8988T (cell line): ENCODE measurements at regions not wholly inside any gene's neighbourhood (a gene's known extent, or its start where the extent isn't known, plus 50 kb on each side); places are given as distances from the start of the nearest gene placed in this dataset.
"Not testable (repeated sequence)": the region's sequence is repeated elsewhere in the genome, so short reads cannot be mapped to it uniquely, and the experiment has no call there.

Experiments
- DNase-seq: peaks from one replicate; pipeline ENCODE4 v3.0.0; 2011

DNA sequence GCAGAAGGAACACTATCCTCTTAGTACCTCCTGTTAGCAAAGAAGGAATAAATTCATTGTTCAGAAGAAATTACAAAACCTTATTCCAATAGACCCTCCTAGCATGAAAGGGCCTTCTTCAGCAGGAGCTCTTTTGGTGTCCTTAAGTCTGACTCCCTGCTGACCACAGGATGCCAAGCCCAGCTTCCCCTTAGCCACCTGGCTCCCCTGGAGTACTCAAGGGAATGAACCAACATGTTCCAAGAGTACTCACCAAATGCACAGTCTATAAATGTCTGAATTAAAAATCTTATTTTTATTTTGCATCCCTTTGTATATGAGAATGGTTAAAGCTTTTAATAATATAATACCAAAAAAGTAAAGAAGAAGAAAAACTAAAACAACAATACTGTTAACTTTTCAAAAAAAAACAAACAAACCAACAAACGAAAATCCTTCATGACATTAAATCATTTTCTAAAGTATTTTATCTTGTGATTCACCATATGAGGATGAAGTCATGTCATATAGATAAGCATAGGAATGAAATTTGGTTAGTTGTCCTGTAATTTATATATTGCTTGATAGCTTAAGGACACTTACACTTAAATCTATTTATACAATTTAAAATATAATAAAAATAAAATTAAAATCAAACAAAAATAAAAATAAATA is 1355.1 kb downstream of the HACE1 start:
- DNase-seq: no peak

DNA sequence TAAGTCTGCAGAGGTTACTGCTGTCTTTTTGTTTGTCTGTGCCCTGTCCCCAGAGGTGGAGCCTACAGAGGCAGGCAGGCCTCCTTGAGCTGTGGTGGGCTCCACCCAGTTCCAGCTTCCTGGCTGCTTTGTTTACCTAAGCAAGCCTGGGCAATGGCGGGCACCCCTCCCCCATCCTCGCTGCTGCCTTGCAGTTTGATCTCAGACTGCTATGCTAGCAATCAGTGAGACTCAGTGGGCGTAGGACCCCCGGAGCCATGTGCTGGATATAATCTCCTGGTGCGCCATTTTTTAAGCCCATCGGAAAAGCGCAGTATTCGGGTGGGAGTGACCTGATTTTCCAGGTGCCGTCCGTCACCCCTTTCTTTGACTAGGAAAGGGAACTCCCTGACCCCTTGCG is 1363.1 kb downstream of the HACE1 start:
- DNase-seq: not testable (repeated sequence)

- DNase-seq: no peak
These were observed 1403.1 kb downstream of the HACE1 start for GRCh38 chr6:103456652-103457051.

- DNase-seq: no peak
These were observed 1404.4 kb downstream of the HACE1 start for GRCh38 chr6:103455275-103455674.

- no peak for DNase-seq
These were observed 1450.2 kb downstream of the HACE1 start for GRCh38 chr6:103409475-103409874.

GRCh38 chr6:103405321-103405720 is 1454.4 kb downstream of the HACE1 start:
- no peak for DNase-seq

DNA sequence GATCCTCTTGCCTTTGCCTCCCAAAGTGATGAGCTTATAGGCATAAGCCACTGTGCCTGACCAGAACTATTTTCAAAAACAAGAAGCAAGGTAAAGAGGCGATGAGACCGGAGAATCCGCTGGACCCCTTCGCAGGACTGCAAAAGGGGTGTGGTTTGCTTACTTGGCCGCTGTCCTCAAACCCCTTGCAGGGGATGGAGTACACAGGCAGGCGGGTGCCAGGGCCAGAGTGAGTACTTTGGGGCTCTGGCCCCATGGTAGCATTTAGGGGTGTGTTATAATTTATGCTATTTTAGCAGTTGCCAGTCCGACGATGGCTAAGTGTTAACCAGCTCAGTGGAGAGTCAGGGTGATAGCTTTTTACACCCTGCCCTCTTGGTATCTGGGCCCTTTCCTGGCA is 1454.9 kb downstream of the HACE1 start:
- DNase-seq: no peak

DNA sequence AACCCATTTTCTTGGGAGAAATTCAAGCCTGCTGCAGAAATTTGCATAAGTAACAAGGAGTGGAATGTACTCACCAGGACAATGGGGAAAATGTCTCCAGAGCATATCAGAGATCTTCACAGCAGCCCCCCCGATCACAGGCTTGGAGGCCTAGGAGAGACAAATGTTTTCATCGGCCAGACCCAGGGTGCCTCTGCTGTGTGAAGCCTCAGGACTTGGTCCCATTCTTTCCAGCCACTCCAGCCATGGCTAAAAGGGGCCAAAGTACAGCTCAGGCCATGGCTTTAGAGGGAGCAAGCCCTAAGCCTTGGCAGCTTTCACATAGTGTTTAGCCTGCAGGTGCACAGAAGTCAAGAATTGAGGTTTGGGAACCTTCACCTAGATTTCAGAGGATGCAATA is 1463.0 kb downstream of the HACE1 start:
- DNase-seq: no peak

DNA sequence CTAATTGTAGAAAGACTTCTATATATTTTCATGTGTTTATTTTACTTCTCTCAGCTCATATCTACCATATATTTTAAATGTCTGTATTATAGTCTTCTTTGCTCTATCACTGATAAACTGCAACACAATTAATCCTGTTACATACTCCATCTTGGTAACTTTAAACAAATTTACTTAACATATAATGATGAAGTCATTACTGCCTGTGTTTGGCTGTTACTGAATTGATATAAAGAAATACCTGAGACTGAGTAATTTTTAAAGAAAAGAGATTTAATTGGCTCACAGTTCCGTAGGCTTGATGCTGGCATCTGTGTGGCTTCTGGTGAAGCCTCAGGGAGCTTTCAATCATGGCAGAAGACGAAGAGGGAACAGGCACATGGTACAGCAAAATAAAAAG is 1480.4 kb downstream of the HACE1 start:
- no peak for DNase-seq

- no peak for DNase-seq
These were observed 1492.5 kb downstream of the HACE1 start for GRCh38 chr6:103367212-103367611.

- no peak for DNase-seq
These were observed 1503.2 kb downstream of the HACE1 start for GRCh38 chr6:103356531-103356930.

DNA sequence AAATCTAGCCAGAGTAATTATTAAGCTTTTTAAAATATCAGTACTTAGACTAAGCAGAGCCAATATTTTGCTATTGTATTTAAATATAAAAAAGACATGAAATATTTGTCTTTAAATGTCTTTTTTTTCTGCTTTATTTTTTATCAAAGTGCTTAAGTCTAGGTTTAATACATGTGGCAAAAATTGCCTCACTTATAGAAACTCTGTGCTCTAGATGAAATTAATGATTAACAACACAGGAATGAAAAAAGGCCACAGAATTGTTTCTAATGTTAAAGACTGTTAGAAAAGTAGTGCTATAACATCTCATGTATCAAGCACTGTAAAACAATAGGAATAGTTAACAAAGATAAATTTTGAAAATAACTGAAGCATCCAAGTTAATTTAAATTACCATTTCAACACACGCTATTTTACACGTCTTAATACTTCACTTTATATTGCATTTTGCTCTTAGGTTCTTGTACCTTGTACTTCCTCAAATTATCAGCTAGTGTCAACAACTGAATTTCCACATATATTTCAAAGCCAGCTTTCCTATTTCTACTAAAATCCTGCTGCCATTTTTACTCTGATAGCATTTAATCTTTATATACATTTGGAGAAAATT is 1515.1 kb downstream of the HACE1 start:
- DNase-seq: no peak

DNA sequence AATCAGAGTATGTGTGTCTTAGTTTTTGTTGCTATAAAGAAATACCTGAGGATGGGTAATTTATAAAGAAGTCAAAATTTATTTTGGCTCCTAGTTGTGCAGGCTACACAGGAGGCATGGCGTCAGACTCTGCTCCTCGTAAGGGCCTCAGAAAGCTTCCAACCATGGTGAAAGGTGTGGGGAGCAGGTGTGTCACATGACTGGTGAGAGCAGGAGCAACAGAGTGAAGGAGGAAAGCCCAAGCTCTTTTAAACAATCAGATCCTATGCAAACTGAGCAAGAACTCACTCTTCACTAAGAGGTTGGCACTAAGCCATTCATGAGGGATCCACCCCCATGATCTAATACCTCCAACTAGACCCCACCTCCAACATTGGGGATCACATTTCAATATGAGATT is 1524.3 kb downstream of the HACE1 start:
- DNase-seq: no peak

DNA sequence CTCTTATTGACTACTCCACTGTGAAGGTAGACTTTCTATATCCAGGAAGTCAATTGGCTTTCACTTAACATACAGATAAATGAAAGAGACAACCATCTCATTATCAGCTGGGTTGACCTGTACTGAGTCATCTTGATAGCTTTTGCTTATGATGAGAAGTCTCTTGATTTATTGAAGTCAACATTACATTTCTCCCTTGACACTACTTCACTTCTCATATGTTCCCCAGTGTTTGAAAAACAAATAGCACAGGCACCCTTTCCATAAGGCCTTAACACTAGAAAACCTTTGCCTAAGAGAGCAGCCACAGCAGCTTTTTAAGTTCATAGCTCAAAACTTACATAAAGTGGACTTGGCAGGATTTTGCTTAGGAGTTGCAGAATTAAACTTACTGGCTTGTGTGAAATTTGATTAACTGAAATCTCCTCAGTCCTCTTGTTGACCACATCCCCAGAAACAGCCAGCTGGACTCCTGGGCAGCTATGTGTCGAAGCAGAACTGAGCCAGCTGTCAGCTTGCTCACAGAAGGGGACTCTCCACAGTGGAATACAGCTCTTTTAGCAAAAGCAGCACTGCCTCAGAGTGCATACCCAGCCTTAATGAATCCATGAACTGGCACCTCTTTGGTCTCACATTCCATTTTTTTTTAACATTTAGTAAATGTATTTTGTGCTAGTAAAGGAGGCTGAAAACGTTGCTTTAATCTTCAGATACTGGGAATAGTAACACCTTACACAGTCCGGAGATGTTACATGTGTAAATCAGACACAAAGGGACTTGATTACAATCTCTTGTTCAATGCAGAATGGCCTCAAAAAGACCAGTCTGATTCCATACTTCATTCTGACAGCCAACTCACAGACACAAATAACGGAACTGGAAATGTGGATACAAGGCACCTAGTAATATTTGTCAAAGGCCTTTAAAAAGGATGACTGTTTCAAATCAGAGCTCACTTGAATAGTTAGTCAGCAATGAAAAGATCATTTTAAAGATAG is 1532.7 kb downstream of the HACE1 start:
- DNase-seq: no peak

GRCh38 chr6:103313432-103313831 is 1546.3 kb downstream of the HACE1 start:
- no peak for DNase-seq

- DNase-seq: not testable (repeated sequence)
These were observed 1565.3 kb downstream of the HACE1 start for GRCh38 chr6:103294376-103294775.

DNA sequence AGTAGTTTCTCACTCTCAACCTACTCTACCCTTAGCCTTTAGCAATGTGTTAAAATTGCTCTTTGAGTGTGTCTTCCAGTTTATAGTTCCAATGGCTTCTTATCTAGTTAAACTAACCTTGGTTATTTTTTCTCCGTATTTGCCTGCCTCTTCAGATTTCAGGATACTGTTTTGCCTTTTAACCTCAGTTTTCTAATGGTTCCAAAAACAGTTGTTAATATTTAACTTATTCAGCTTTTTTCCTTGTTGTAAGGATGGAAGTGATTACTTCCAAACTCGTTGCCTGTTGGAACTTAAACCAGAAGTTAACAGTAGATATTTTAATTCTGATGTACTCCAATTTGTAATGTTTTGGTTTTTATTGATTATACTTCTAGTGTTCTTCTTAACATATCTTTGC is 1574.9 kb downstream of the HACE1 start:
- DNase-seq: no peak

GRCh38 chr6:103280417-103280816 is 1579.3 kb downstream of the HACE1 start:
- no peak for DNase-seq

DNA sequence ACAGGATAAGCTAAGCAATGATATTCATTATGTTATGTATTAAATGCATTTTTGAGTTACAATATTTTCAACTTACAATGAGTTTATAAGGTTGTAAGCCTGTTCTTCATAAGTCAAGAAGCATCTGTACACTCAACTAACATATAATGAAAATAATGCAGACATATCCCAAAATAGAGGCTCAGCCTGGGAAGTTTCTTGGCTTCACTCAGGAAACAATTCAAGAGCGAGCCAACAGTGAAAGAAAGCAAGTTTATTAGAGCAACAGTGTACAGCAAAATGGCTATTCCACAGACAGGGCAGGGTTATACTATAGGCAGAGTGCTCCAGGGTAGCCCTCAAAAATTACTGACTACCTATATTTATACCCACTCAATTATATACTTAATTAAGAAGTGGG is 1581.8 kb downstream of the HACE1 start:
- no peak for DNase-seq

DNA sequence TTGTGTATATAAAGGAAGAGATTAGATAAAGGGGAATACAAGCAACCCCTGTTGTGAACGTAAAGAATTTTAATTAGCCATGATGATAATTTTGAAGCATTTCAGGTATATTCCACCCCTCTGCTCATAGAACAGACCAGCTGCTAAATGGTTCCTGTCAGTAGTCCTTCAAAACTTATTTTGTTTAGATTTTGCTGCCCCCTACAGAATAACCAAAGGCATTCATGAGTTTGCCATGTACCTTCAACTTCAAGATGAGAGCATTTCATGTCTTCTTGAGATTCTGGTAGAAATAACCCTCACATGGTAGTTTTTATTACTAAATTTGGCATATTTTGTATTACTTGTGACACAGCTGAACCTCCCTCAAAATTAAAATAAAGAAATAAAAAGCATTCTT is 1586.7 kb downstream of the HACE1 start:
- DNase-seq: no peak

GRCh38 chr6:103269581-103269980 is 1590.1 kb downstream of the HACE1 start:
- DNase-seq: no peak

DNA sequence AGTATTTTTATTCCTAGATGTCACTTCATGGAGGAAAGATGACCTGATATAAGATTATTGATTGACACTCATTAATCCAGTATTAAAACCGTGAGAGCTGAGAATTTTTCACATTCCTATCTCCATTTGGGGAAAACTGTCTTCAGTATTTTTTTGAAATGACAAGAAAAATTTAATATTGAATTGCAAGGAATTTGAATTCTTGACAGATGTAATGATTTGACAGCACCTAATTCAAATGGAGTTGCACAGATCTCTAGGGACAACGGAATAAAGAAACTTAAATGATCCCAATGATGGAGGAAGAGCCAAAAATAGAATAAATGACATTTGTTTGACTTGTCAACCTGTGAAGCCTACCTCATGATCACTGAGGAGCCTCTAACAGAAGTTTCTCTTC is 1591.4 kb downstream of the HACE1 start:
- DNase-seq: no peak

- DNase-seq: no peak
These were observed 1595.7 kb downstream of the HACE1 start for GRCh38 chr6:103264020-103264419.

DNA sequence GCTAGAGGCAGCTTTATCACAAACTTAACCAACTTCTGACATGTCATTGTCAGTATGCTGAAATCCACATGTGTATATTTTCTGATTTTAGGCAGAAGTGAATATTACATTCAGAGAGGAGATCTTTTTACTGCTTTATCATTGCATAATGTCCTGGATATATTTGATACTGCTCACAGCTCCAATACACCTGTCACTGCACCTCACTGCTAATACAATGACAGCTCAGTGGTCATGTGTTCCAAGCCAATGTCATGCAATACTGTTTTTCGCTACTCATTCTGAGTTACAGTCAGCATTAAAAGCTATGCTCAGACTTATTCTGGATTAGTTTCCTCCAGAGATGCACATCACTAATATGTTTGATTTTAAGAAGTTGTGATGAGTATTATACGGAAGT is 1604.6 kb downstream of the HACE1 start:
- DNase-seq: no peak
